ENCODE measurements at regions not wholly inside any gene's neighbourhood (a gene's known extent, or its start where the extent isn't known, plus 50 kb on each side); places are given as distances from the start of the nearest gene placed in this dataset.

- DNase-seq (ENCODE audit: low read depth, low spot score) (no peak), ATAC-seq (no peak)
- intact Hi-C loops (cut with micrococcal nuclease), result no loop called here
- no peak for TF ChIP-seq SIN3A (IDR thresholded peaks at IDR 0.05; ENCODE audit: low read depth)
- no peak for TF ChIP-seq FOSL1 (IDR thresholded peaks at IDR 0.05; ENCODE audit: low read depth)
- TF ChIP-seq EZH2phosphoT487 (IDR thresholded peaks at IDR 0.05; ENCODE audit: borderline replicate concordance), result no peak
- Histone ChIP-seq H3K9me3 (ENCODE audit: control insufficient read depth in 1 of 2, insufficient read depth in 1 of 2, low read depth in 1 of 2, low read length in 2 of 2) (no peaks in the 10 kb centered on the region), H3K9ac (ENCODE audit: low read length) (no peak overlapping the region), H3K27me3 (ENCODE audit: insufficient read depth, low read length) (no peaks in the 10 kb centered on the region; the same call in 1 of the 2 replicates), H4K20me1 (ENCODE audit: insufficient read depth) (no peaks in the 10 kb centered on the region; the same call in 1 of the 2 replicates), H3K9me2 (ENCODE audit: insufficient read depth) (no peaks in the 10 kb centered on the region), H3K79me2 (ENCODE audit: insufficient read depth, low read length) (no peaks in the 10 kb centered on the region), H3K36me3 (ENCODE audit: control insufficient read depth in 1 of 2, insufficient read depth in 2 of 2, low read length in 2 of 2) (no peaks in the 10 kb centered on the region), H3K4me3 (replicated peaks in 1 of 2; ENCODE audit: low read depth in 1 of 2, low read length in 2 of 2) (no peak overlapping the region), H2AFZ (ENCODE audit: low read depth, low read length, poor library complexity, severe bottlenecking) (no peak overlapping the region), H3K4me1 (ENCODE audit: control insufficient read depth in 1 of 2, insufficient read depth in 2 of 2, low read length in 2 of 2) (no peaks in the 10 kb centered on the region), H3K27ac (ENCODE audit: low read depth, low read length) (no peak overlapping the region), H3K4me2 (ENCODE audit: low read length) (no peak overlapping the region)
- ChIA-PET CTCF (no interaction called here), POLR2A (no interaction called here), RAD21 (ENCODE audit: low non-redundant PET in 1 of 2, low total read pairs in 2 of 2, uncharacterized antibody in 2 of 2, unreplicated experiment in 2 of 2) (no interaction called here)
- no TSS peak for BruUV-seq (replicated peaks)
These were observed 95.0 kb upstream of the MROH9 start for GRCh38 chr1:170840371-170840770.

- ATAC-seq (no peak), DNase-seq (ENCODE audit: low read depth, low spot score) (no peak)
- no peaks in the 10 kb centered on the region for H3K36me3 ChIP-seq (ENCODE audit: control insufficient read depth in 1 of 2, insufficient read depth in 2 of 2, low read length in 2 of 2)
- no peaks in the 10 kb centered on the region for H3K9me2 ChIP-seq (ENCODE audit: insufficient read depth)
- RAD21 ChIA-PET (ENCODE audit: low non-redundant PET in 1 of 2, low total read pairs in 2 of 2, uncharacterized antibody in 2 of 2, unreplicated experiment in 2 of 2), result no interaction called here
- H3K27me3 ChIP-seq (ENCODE audit: insufficient read depth, low read length), result no peaks in the 10 kb centered on the region
- H3K9me3 ChIP-seq (ENCODE audit: control insufficient read depth in 1 of 2, insufficient read depth in 1 of 2, low read depth in 1 of 2, low read length in 2 of 2), result no peaks in the 10 kb centered on the region
- H3K79me2 ChIP-seq (ENCODE audit: insufficient read depth, low read length), result no peaks in the 10 kb centered on the region
- intact Hi-C loops (cut with micrococcal nuclease), result no loop called here
- no peaks in the 10 kb centered on the region for H4K20me1 ChIP-seq (ENCODE audit: insufficient read depth)
- H3K27ac ChIP-seq (ENCODE audit: low read depth, low read length), result no peak overlapping the region
- H2AFZ ChIP-seq (ENCODE audit: low read depth, low read length, poor library complexity, severe bottlenecking), result no peak overlapping the region
- H3K4me3 ChIP-seq (replicated peaks in 1 of 2; ENCODE audit: low read depth in 1 of 2, low read length in 2 of 2), result no peak overlapping the region
- H3K9ac ChIP-seq (ENCODE audit: low read length), result no peak overlapping the region
- no peak overlapping the region for H3K4me2 ChIP-seq (ENCODE audit: low read length)
- no TSS peak for BruUV-seq (replicated peaks)
- POLR2A ChIA-PET, result no interaction called here
- TF ChIP-seq ATF3 (IDR thresholded peaks at IDR 0.05) (no peak), POLR2A (IDR thresholded peaks at IDR 0.05; ENCODE audit: borderline replicate concordance, extremely low read depth, insufficient read depth, insufficient read length) (no peak)
- CTCF ChIA-PET, result no interaction called here
- H3K4me1 ChIP-seq (ENCODE audit: control insufficient read depth in 1 of 2, insufficient read depth in 2 of 2, low read length in 2 of 2), result no peaks in the 10 kb centered on the region
These were observed 82.0 kb upstream of the MROH9 start for GRCh38 chr1:170853302-170853701.
